GM18870 (cell line): ENCODE measurements at regions not wholly inside any gene's neighbourhood (a gene's known extent, or its start where the extent isn't known, plus 50 kb on each side); places are given as distances from the start of the nearest gene placed in this dataset.
A peak's percentile ranks its signal among the peaks of the same experiment; 100 is the strongest.
"Not testable (repeated sequence)": the region's sequence is repeated elsewhere in the genome, so short reads cannot be mapped to it uniquely, and the experiment has no call there.

Experiments used
- ATAC-seq: cut with Tn5 transposase; IDR thresholded peaks from one replicate; pipeline ENCODE4 v1.9.1; 2021; ENCODE audit warnings: moderate library complexity; ENCODE audit not compliant: unreplicated experiment

GRCh38 chrX:42157923-42158322 lies 234.6 kb upstream of the CASK start:
- not testable (repeated sequence) for ATAC-seq

- ATAC-seq: no peak
Observed at GRCh38 chrX:42151808-42152207, 228.5 kb upstream of the CASK start.

- no peak for ATAC-seq
Observed at GRCh38 chrX:42149765-42150164, 226.4 kb upstream of the CASK start.

- ATAC-seq: no peak
Observed at GRCh38 chrX:42149281-42149680, 225.9 kb upstream of the CASK start.

- ATAC-seq: no peak
Observed at GRCh38 chrX:42143866-42144592, 220.7 kb upstream of the CASK start.

GRCh38 chrX:42140320-42140719 lies 217.0 kb upstream of the CASK start:
- no peak for ATAC-seq

GRCh38 chrX:42135583-42136228 lies 212.4 kb upstream of the CASK start:
- ATAC-seq: no peak

- no peak for ATAC-seq
Observed at GRCh38 chrX:42131856-42132255, 208.5 kb upstream of the CASK start.

- no peak for ATAC-seq
Observed at GRCh38 chrX:42129022-42129940, 205.9 kb upstream of the CASK start.

- ATAC-seq: no peak
Observed at GRCh38 chrX:42128587-42128986, 205.2 kb upstream of the CASK start.

- no peak for ATAC-seq
Observed at GRCh38 chrX:42128020-42128419, 204.7 kb upstream of the CASK start.

GRCh38 chrX:42127563-42127962 lies 204.2 kb upstream of the CASK start:
- no peak for ATAC-seq

- no peak for ATAC-seq
Observed at GRCh38 chrX:42123369-42123768, 200.0 kb upstream of the CASK start.

- no peak for ATAC-seq
Observed at GRCh38 chrX:42119076-42119475, 195.7 kb upstream of the CASK start.

GRCh38 chrX:42117318-42117717 lies 194.0 kb upstream of the CASK start:
- ATAC-seq: peak; percentile 79

GRCh38 chrX:42109428-42109827 lies 186.1 kb upstream of the CASK start:
- ATAC-seq: no peak

GRCh38 chrX:42107495-42108488 lies 184.4 kb upstream of the CASK start:
- peak; percentile 86 for ATAC-seq

GRCh38 chrX:42106556-42106955 lies 183.2 kb upstream of the CASK start:
- no peak for ATAC-seq

GRCh38 chrX:42102586-42103282 lies 179.4 kb upstream of the CASK start:
- ATAC-seq: no peak

GRCh38 chrX:42098900-42099299 lies 175.5 kb upstream of the CASK start:
- no peak for ATAC-seq
